ENCODE measurements at regions not wholly inside any gene's neighbourhood (a gene's known extent, or its start where the extent isn't known, plus 50 kb on each side); places are given as distances from the start of the nearest gene placed in this dataset.

DNA sequence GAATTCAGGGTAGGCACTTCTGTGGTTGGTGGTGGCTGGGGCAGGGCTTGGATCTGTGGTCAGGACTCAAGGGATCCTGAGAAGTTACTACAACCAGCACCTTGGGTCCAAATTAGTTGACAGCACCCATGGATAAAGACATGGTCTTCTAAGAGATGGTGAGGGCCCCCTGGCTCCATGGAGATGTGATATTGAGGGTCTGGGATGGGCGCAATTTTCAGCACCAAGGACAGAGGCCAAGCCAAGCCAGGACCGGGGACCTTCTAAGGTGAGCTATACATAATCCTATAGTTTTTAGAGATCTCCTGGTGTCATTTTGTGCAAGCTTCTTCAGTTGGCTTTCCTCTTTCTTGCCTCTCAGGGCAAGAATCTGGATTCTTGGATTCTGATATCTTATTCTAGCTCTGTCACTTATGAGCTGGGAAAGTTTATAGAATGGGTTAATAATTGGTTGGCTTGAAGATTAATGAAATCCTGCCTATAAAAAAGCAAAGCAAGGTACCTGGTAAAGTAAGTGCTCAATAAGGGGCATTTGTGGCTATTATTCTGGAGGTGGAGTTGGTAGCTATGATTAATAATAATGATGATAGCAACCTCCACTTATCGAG is 130.1 kb upstream of the LHX5 start:
- Histone ChIP-seq H3K79me2 (ENCODE audit: insufficient read depth, low read length) (no peaks in the 10 kb centered on the region), H3K27ac (ENCODE audit: low read depth, low read length) (no peak overlapping the region), H3K4me2 (ENCODE audit: low read depth, low read length, poor library complexity, severe bottlenecking) (no peak overlapping the region), H3K9ac (ENCODE audit: low read length) (no peak overlapping the region), H3K36me3 (ENCODE audit: low read length) (no peaks in the 10 kb centered on the region), H4K20me1 (ENCODE audit: low read depth, low read length) (no peaks in the 10 kb centered on the region), H3K9me3 (ENCODE audit: insufficient read depth, low read length) (no peaks in the 10 kb centered on the region), H2AFZ (ENCODE audit: low read depth, low read length, severe bottlenecking) (no peak overlapping the region), H3K9me2 (replicated peaks; ENCODE audit: insufficient read depth, low read length) (no peaks in the 10 kb centered on the region), H3F3A (ENCODE audit: insufficient read depth) (no peaks in the 10 kb centered on the region), H3K4me3 (ENCODE audit: insufficient read depth, low read length, poor library complexity, severe bottlenecking) (no peak overlapping the region), H3K27me3 (ENCODE audit: low read length) (no peaks in the 10 kb centered on the region)
- no peak for TF ChIP-seq EZH2phosphoT487 (conservative IDR thresholded peaks at IDR 0.05; ENCODE audit: low read length)
- TF ChIP-seq CTCF (IDR thresholded peaks at IDR 0.05; ENCODE audit: insufficient read depth, low read length, poor library complexity, severe bottlenecking) = no peak

- H3K9me3 ChIP-seq (ENCODE audit: insufficient read depth, low read length) = no peaks in the 10 kb centered on the region
- H3K9me2 ChIP-seq (replicated peaks; ENCODE audit: insufficient read depth, low read length) = no peaks in the 10 kb centered on the region
- no peak overlapping the region for H2AFZ ChIP-seq (ENCODE audit: low read depth, low read length, severe bottlenecking)
- no peak for TF ChIP-seq CTCF (IDR thresholded peaks at IDR 0.05; ENCODE audit: insufficient read depth, low read length, poor library complexity, severe bottlenecking)
- no peak for TF ChIP-seq EZH2phosphoT487 (conservative IDR thresholded peaks at IDR 0.05; ENCODE audit: low read length)
- no peaks in the 10 kb centered on the region for H3K79me2 ChIP-seq (ENCODE audit: insufficient read depth, low read length)
- no peak overlapping the region for H3K9ac ChIP-seq (ENCODE audit: low read length)
- no peaks in the 10 kb centered on the region for H3F3A ChIP-seq (ENCODE audit: insufficient read depth)
- no peaks in the 10 kb centered on the region for H3K36me3 ChIP-seq (ENCODE audit: low read length)
- no peak overlapping the region for H3K4me2 ChIP-seq (ENCODE audit: low read depth, low read length, poor library complexity, severe bottlenecking)
- no peak overlapping the region for H3K4me3 ChIP-seq (ENCODE audit: insufficient read depth, low read length, poor library complexity, severe bottlenecking)
- no peak overlapping the region for H3K27ac ChIP-seq (ENCODE audit: low read depth, low read length)
- no peaks in the 10 kb centered on the region for H3K27me3 ChIP-seq (ENCODE audit: low read length)
- H4K20me1 ChIP-seq (ENCODE audit: low read depth, low read length) = no peaks in the 10 kb centered on the region
These were observed 127.2 kb upstream of the LHX5 start for GRCh38 chr12:113598815-113599406.

- Histone ChIP-seq H3K9ac (ENCODE audit: low read length) (no peak overlapping the region), H2AFZ (ENCODE audit: low read depth, low read length, severe bottlenecking) (no peak overlapping the region), H3F3A (ENCODE audit: insufficient read depth) (no peaks in the 10 kb centered on the region), H4K20me1 (ENCODE audit: low read depth, low read length) (no peaks in the 10 kb centered on the region), H3K27me3 (ENCODE audit: low read length) (no peaks in the 10 kb centered on the region), H3K4me2 (ENCODE audit: low read depth, low read length, poor library complexity, severe bottlenecking) (no peak overlapping the region), H3K36me3 (ENCODE audit: low read length) (no peaks in the 10 kb centered on the region), H3K9me2 (replicated peaks; ENCODE audit: insufficient read depth, low read length) (no peaks in the 10 kb centered on the region), H3K9me3 (ENCODE audit: insufficient read depth, low read length) (no peaks in the 10 kb centered on the region), H3K4me3 (ENCODE audit: insufficient read depth, low read length, poor library complexity, severe bottlenecking) (no peak overlapping the region), H3K79me2 (ENCODE audit: insufficient read depth, low read length) (no peaks in the 10 kb centered on the region), H3K27ac (ENCODE audit: low read depth, low read length) (no peak overlapping the region)
- TF ChIP-seq EZH2phosphoT487 (conservative IDR thresholded peaks at IDR 0.05; ENCODE audit: low read length) = no peak
- TF ChIP-seq CTCF (IDR thresholded peaks at IDR 0.05; ENCODE audit: insufficient read depth, low read length, poor library complexity, severe bottlenecking) = no peak
These were observed 123.3 kb upstream of the LHX5 start for GRCh38 chr12:113594967-113595366.

Measured in SU-DHL-6 (cell line).